Astrocyte (in vitro differentiated cells and primary cell): ENCODE measurements at regions not wholly inside any gene's neighbourhood (a gene's known extent, or its start where the extent isn't known, plus 50 kb on each side); places are given as distances from the start of the nearest gene placed in this dataset.

Experiments used
- EZH2 ChIP-seq: IDR thresholded peaks from 2 replicates; pipeline ENCODE4 v1.6.1; 2012; ENCODE audit warnings: mild to moderate bottlenecking, low read length, inconsistent platforms; ENCODE audit not compliant: insufficient read depth
- TF ChIP-seq, protein P1 (sequence below): IDR thresholded peaks from 2 replicates; pipeline ENCODE4 v1.5.1; 2011; ENCODE audit warnings: low read depth, mild to moderate bottlenecking, inconsistent platforms, low read length, moderate library complexity; ENCODE audit not compliant: insufficient read depth

DNA sequence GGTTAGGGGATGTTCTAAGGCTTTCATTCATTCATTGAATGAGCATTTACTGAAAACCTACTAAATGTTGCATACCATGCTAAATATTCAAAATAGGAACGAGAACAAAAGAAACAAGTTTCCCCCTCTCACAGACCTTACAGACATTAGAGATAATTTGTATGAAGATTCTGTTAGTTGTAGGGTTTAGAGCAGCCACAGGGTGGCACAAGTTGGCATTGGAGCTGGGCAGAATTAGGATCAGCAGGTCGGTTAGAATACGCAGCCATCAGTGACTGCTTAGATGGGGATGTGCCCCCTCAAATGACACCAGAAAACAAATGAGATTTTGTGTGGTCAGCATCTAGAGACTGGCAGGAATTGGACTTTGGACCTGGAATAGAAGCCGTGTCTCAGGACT is 166.3 kb upstream of the DAAM1 start:
- TF ChIP-seq, protein P1, sequence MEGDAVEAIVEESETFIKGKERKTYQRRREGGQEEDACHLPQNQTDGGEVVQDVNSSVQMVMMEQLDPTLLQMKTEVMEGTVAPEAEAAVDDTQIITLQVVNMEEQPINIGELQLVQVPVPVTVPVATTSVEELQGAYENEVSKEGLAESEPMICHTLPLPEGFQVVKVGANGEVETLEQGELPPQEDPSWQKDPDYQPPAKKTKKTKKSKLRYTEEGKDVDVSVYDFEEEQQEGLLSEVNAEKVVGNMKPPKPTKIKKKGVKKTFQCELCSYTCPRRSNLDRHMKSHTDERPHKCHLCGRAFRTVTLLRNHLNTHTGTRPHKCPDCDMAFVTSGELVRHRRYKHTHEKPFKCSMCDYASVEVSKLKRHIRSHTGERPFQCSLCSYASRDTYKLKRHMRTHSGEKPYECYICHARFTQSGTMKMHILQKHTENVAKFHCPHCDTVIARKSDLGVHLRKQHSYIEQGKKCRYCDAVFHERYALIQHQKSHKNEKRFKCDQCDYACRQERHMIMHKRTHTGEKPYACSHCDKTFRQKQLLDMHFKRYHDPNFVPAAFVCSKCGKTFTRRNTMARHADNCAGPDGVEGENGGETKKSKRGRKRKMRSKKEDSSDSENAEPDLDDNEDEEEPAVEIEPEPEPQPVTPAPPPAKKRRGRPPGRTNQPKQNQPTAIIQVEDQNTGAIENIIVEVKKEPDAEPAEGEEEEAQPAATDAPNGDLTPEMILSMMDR = no peak
- TF ChIP-seq EZH2 = no peak
